Liver (tissue), 8 donors: ENCODE measurements at regions not wholly inside any gene's neighbourhood (a gene's known extent, or its start where the extent isn't known, plus 50 kb on each side); places are given as distances from the start of the nearest gene placed in this dataset.

Experiments
- DNase-seq: peaks from one replicate; pipeline ENCODE4 v3.0.0-alpha.2; 2017; ENCODE audit warnings: low spot score
- H3K27ac ChIP-seq, 2 donors: one replicate each; pipeline ENCODE4 v1.7.0; 2013; ENCODE audit warnings: inconsistent platforms in 2 of 2, low read length in 2 of 2, control low read depth in 1 of 2, low read depth in 1 of 2, mild to moderate bottlenecking in 1 of 2
- H3K27me3 ChIP-seq, 4 donors: one replicate each; pipeline versions ENCODE4 v1.6.1 to v1.7.0; 2013; ENCODE audit warnings: low read length in 3 of 4, inconsistent platforms in 1 of 4, mild to moderate bottlenecking in 1 of 4, moderate library complexity in 1 of 4; ENCODE audit not compliant: control insufficient read depth in 4 of 4, insufficient read depth in 4 of 4
- H3K36me3 ChIP-seq, 4 donors: one replicate each; pipeline versions ENCODE4 v1.6.1 to v1.7.0; 2013; ENCODE audit warnings: low read length in 3 of 4, mild to moderate bottlenecking in 3 of 4, low read depth in 1 of 4, moderate library complexity in 1 of 4; ENCODE audit not compliant: control insufficient read depth in 4 of 4, insufficient read depth in 3 of 4
- H3K4me1 ChIP-seq, 4 donors: one replicate each; pipeline versions ENCODE4 v1.6.1 to v1.7.0; 2013; ENCODE audit warnings: low read length in 3 of 4, mild to moderate bottlenecking in 3 of 4, moderate library complexity in 1 of 4; ENCODE audit not compliant: control insufficient read depth in 4 of 4, insufficient read depth in 4 of 4
- H3K4me3 ChIP-seq, 3 donors: one replicate each; pipeline versions ENCODE4 v1.6.1 to v1.7.0; 2013; ENCODE audit warnings: low read length in 3 of 3, control low read depth in 1 of 3, low read depth in 1 of 3, mild to moderate bottlenecking in 1 of 3
- H3K9ac ChIP-seq, 2 donors: one replicate each; pipeline ENCODE4 v1.7.0; 2013; ENCODE audit warnings: low read length in 2 of 2, mild to moderate bottlenecking in 2 of 2, moderate library complexity in 2 of 2, control low read depth in 1 of 2, low read depth in 1 of 2
- H3K9me3 ChIP-seq, 4 donors: one replicate each; pipeline versions ENCODE4 v1.6.1 to v1.7.0; 2013; ENCODE audit warnings: low read length in 3 of 4; ENCODE audit not compliant: control insufficient read depth in 4 of 4
- EGR1 ChIP-seq, 2 donors: IDR thresholded peaks; 2 replicates each; pipeline ENCODE4 v1.6.1; 2016 to 2018; ENCODE audit warnings: antibody characterized with exemption in 2 of 2, low read depth in 2 of 2
- FOXA1 ChIP-seq: IDR thresholded peaks from 2 replicates; pipeline ENCODE4 v1.6.1; 2016; ENCODE audit warnings: antibody characterized with exemption
- FOXA2 ChIP-seq: IDR thresholded peaks from 2 replicates; pipeline ENCODE4 v1.6.1; 2016; ENCODE audit warnings: antibody characterized with exemption
- GABPA ChIP-seq, 2 donors: IDR thresholded peaks in 1 of 2; conservative IDR thresholded peaks in 1 of 2; 2 replicates each; pipeline ENCODE4 v1.6.1; 2016; ENCODE audit warnings: antibody characterized with exemption in 2 of 2, mild to moderate bottlenecking in 1 of 2, moderate library complexity in 1 of 2
- HNF4A ChIP-seq, 2 donors: conservative IDR thresholded peaks; 2 replicates each; pipeline ENCODE4 v1.6.1; 2016; ENCODE audit warnings: antibody characterized with exemption in 2 of 2, mild to moderate bottlenecking in 2 of 2
- HNF4G ChIP-seq: IDR thresholded peaks from 2 replicates; pipeline ENCODE4 v1.6.1; 2016; ENCODE audit warnings: antibody characterized with exemption
- JUND ChIP-seq, 2 donors: IDR thresholded peaks; 2 replicates each; pipeline ENCODE4 v1.6.1; 2016; ENCODE audit warnings: antibody characterized with exemption in 2 of 2
- MAX ChIP-seq: IDR thresholded peaks from 2 replicates; pipeline ENCODE4 v1.6.1; 2016; ENCODE audit warnings: antibody characterized with exemption
- NR2F2 ChIP-seq: IDR thresholded peaks from 2 replicates; pipeline ENCODE4 v1.6.1; 2016; ENCODE audit warnings: antibody characterized with exemption
- RAD21 ChIP-seq, 2 donors: IDR thresholded peaks; 2 replicates each; pipeline ENCODE4 v1.6.1; 2016; ENCODE audit warnings: antibody characterized with exemption in 2 of 2, mild to moderate bottlenecking in 2 of 2
- REST ChIP-seq: IDR thresholded peaks from 2 replicates; pipeline ENCODE4 v1.6.1; 2016; ENCODE audit warnings: antibody characterized with exemption, mild to moderate bottlenecking
- RXRA ChIP-seq, 2 donors: IDR thresholded peaks; 2 replicates each; pipeline ENCODE4 v1.6.1; 2017 to 2018; ENCODE audit warnings: antibody characterized with exemption in 2 of 2, mild to moderate bottlenecking in 1 of 2
- SP1 ChIP-seq: IDR thresholded peaks from 2 replicates; pipeline ENCODE4 v1.6.1; 2018; ENCODE audit warnings: antibody characterized with exemption, mild to moderate bottlenecking
- TAF1 ChIP-seq: conservative IDR thresholded peaks from 2 replicates; pipeline ENCODE4 v1.6.1; 2016; ENCODE audit warnings: antibody characterized with exemption, mild to moderate bottlenecking
- YY1 ChIP-seq: IDR thresholded peaks from 2 replicates; pipeline ENCODE4 v1.6.1; 2016; ENCODE audit warnings: antibody characterized with exemption, mild to moderate bottlenecking
- WGBS: extraction: QIAGEN DNeasy Blood & Tissue Kit; methylation state at CpG from one replicate; pipeline ENCODE4 v1.1.7; 2013; 5-methylcytosine and 5-hydroxymethylcytosine counted together
- TF ChIP-seq, protein P1 (sequence below): IDR thresholded peaks from 2 replicates; pipeline ENCODE4 v1.6.1; 2016; ENCODE audit warnings: antibody characterized with exemption
- TF ChIP-seq, protein P2 (sequence below): fragments of 150-350 bp; IDR thresholded peaks from 2 replicates; pipeline ENCODE4 v1.5.1; 2017; ENCODE audit warnings: improper control_type of control experiment, low read depth, low read length; ENCODE audit not compliant: missing input control
- TF ChIP-seq, protein P3 (sequence below): IDR thresholded peaks from 2 replicates; pipeline ENCODE4 v1.6.1; 2016; ENCODE audit warnings: antibody characterized with exemption
- donor health status: healthy.
- donor health status: healthy.
- donor health status: healthy.
- donor health status: healthy.
- donor health status: healthy.

- Histone ChIP-seq H3K9ac (no peak overlapping the region), H3K27me3 (no peaks in the 10 kb centered on the region), H3K36me3 (no peaks in the 10 kb centered on the region), H3K4me1 (no peaks in the 10 kb centered on the region), H3K27ac (no peak overlapping the region), H3K9me3 (no peaks in the 10 kb centered on the region), H3K4me3 (no peak overlapping the region)
- DNase-seq: no peak
- 93% methylated on average over 1 of the region's 1 CpG for WGBS
- TF ChIP-seq GABPA (IDR thresholded peaks at IDR 0.05 in 1 of 2, conservative IDR thresholded peaks at IDR 0.05 in 1 of 2): no peak
- TF ChIP-seq EGR1 (IDR thresholded peaks at IDR 0.05; ENCODE audit: low read depth in 2 of 2): no peak
- TF ChIP-seq, protein P1, sequence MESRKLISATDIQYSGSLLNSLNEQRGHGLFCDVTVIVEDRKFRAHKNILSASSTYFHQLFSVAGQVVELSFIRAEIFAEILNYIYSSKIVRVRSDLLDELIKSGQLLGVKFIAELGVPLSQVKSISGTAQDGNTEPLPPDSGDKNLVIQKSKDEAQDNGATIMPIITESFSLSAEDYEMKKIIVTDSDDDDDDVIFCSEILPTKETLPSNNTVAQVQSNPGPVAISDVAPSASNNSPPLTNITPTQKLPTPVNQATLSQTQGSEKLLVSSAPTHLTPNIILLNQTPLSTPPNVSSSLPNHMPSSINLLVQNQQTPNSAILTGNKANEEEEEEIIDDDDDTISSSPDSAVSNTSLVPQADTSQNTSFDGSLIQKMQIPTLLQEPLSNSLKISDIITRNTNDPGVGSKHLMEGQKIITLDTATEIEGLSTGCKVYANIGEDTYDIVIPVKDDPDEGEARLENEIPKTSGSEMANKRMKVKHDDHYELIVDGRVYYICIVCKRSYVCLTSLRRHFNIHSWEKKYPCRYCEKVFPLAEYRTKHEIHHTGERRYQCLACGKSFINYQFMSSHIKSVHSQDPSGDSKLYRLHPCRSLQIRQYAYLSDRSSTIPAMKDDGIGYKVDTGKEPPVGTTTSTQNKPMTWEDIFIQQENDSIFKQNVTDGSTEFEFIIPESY: no peak
- no peak for TF ChIP-seq NR2F2
- TF ChIP-seq FOXA2: no peak
- TF ChIP-seq MAX: no peak
- TF ChIP-seq, protein P2, sequence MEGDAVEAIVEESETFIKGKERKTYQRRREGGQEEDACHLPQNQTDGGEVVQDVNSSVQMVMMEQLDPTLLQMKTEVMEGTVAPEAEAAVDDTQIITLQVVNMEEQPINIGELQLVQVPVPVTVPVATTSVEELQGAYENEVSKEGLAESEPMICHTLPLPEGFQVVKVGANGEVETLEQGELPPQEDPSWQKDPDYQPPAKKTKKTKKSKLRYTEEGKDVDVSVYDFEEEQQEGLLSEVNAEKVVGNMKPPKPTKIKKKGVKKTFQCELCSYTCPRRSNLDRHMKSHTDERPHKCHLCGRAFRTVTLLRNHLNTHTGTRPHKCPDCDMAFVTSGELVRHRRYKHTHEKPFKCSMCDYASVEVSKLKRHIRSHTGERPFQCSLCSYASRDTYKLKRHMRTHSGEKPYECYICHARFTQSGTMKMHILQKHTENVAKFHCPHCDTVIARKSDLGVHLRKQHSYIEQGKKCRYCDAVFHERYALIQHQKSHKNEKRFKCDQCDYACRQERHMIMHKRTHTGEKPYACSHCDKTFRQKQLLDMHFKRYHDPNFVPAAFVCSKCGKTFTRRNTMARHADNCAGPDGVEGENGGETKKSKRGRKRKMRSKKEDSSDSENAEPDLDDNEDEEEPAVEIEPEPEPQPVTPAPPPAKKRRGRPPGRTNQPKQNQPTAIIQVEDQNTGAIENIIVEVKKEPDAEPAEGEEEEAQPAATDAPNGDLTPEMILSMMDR: no peak
- TF ChIP-seq RAD21 (IDR thresholded peaks at IDR 0.05): no peak
- TF ChIP-seq FOXA1: no peak
These were observed 152.9 kb downstream of the FAM124B start for GRCh38 chr2:224248944-224249371.

DNA sequence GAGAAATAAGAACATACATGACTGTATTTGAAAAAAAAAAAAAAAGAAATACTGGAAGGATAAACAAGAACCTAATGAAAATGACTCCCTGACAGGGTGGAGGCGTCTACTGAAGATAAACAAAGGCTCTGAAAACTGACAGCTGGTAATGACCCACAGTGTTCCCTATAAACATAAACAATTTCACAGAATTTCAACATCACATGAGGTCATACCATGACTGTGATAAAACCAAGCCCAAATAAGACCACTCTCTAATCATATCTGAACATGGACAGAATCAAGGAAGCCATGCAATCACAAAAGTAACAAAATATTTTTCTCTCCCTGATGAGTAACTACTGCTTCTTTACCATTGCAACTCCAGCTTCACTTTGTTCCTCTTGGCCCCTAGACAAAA, 159.3 kb downstream of the FAM124B start:
- no peak overlapping the region for H3K4me3 ChIP-seq
- 59% methylated on average over 1 of the region's 1 CpG for WGBS
- H3K27me3 ChIP-seq: no peaks in the 10 kb centered on the region
- TF ChIP-seq, protein P3, sequence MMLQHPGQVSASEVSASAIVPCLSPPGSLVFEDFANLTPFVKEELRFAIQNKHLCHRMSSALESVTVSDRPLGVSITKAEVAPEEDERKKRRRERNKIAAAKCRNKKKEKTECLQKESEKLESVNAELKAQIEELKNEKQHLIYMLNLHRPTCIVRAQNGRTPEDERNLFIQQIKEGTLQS: no peak
- TF ChIP-seq RAD21 (IDR thresholded peaks at IDR 0.05) (no peak), FOXA2 (no peak), HNF4A (conservative IDR thresholded peaks at IDR 0.05) (no peak), REST (no peak), MAX (no peak), GABPA (IDR thresholded peaks at IDR 0.05 in 1 of 2, conservative IDR thresholded peaks at IDR 0.05 in 1 of 2) (no peak), SP1 (no peak), EGR1 (IDR thresholded peaks at IDR 0.05; ENCODE audit: low read depth in 2 of 2) (no peak), TAF1 (no peak), NR2F2 (no peak), JUND (IDR thresholded peaks at IDR 0.05) (no peak), HNF4G (no peak), RXRA (IDR thresholded peaks at IDR 0.05) (no peak), YY1 (no peak)
- TF ChIP-seq, protein P2: no peak
- TF ChIP-seq, protein P1: no peak
- H3K4me1 ChIP-seq: no peaks in the 10 kb centered on the region
- H3K36me3 ChIP-seq: no peaks in the 10 kb centered on the region
- no peak for DNase-seq
- H3K27ac ChIP-seq: no peak overlapping the region
- no peaks in the 10 kb centered on the region for H3K9me3 ChIP-seq
- H3K9ac ChIP-seq: no peak overlapping the region
